Duodenal mucosa (tissue), 2 donors: ENCODE measurements at regions not wholly inside any gene's neighbourhood (a gene's known extent, or its start where the extent isn't known, plus 50 kb on each side); places are given as distances from the start of the nearest gene placed in this dataset.

Experiments used
- H3K27ac ChIP-seq: one replicate; pipeline ENCODE4 v1.7.0; 2013; ENCODE audit warnings: low read depth, low read length
- H3K27me3 ChIP-seq, 2 donors: one replicate each; pipeline ENCODE4 v1.7.0; 2013; ENCODE audit warnings: low read length in 2 of 2, control low read depth in 1 of 2; ENCODE audit not compliant: insufficient read depth in 2 of 2, control insufficient read depth in 1 of 2
- H3K36me3 ChIP-seq, 2 donors: one replicate each; pipeline ENCODE4 v1.7.0; 2013; ENCODE audit warnings: low read length in 2 of 2, control low read depth in 1 of 2; ENCODE audit not compliant: insufficient read depth in 2 of 2, control insufficient read depth in 1 of 2
- H3K4me1 ChIP-seq, 2 donors: one replicate each; pipeline ENCODE4 v1.7.0; 2013; ENCODE audit warnings: low read length in 2 of 2, control low read depth in 1 of 2; ENCODE audit not compliant: insufficient read depth in 2 of 2, control insufficient read depth in 1 of 2
- H3K4me3 ChIP-seq, 2 donors: one replicate each; pipeline ENCODE4 v1.7.0; 2013; ENCODE audit warnings: low read length in 2 of 2, low read depth in 1 of 2
- H3K9ac ChIP-seq, 2 donors: one replicate each; pipeline ENCODE4 v1.7.0; 2013; ENCODE audit warnings: low read length in 2 of 2, low read depth in 1 of 2
- H3K9me3 ChIP-seq, 2 donors: one replicate each; pipeline ENCODE4 v1.7.0; 2013; ENCODE audit warnings: low read length in 2 of 2, control low read depth in 1 of 2; ENCODE audit not compliant: control insufficient read depth in 1 of 2

DNA sequence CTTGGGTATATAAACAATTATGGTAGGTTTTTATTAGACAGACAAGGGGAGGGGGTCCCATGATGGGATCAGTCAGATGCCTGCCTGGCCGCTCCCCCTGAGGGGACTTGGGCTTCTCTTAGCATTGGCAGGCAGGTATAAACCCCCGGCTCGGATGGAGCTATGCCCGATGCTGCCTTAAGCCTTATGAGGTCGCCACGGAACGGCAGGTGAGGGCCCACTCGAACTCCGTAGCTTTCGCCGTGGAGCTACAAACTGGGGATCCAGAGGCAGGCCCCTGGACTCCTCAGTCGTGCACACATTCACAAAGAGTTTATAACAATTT, 148.8 kb downstream of the TRIM27 start:
- H3K36me3 ChIP-seq: no peaks in the 10 kb centered on the region
- peaks cover 88 to 91% of the 10 kb centered on the region in 2 donors for H3K27me3 ChIP-seq
- no peaks in the 10 kb centered on the region for H3K9me3 ChIP-seq
- no peak overlapping the region for H3K9ac ChIP-seq
- H3K4me1 ChIP-seq: no peaks in the 10 kb centered on the region
- H3K4me3 ChIP-seq: no peak overlapping the region
- H3K27ac ChIP-seq: no peak overlapping the region

DNA sequence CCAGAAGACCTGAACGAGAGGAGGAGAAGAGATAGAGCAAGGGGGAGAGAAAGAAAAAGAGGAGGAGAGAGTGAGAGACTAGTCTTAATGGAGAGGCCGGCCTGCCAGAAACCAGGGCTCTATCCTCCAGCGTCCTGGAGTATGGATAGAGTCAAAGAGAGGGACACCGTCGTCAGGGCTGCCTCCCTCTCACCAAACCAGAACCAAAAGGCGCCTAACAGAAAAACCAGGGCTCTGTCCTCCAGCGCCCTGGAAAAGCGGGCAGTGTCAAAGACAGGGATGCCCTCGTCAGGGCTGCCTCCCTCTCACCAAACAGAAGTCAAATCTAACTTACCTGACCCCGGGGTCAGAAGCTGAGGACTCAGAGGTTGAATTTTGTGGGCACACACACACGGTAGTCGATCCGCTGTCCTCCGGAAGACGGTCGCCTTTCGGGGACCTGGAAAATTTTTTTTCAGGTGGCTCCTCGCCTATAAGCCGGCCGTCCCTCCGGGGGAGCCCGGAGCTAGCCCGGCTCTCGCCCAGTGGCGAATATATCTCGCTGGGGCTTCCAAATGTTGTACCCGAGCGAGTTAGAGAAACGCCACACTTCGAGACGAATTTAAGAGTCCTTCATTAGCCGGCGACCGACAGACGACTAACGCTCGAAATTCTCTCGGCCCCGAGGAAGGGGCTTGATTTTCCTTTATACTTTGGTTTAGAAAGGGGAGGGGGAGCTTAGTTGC, 148.2 kb downstream of the TRIM27 start:
- H3K4me3 ChIP-seq: no peak overlapping the region
- H3K4me1 ChIP-seq: no peaks in the 10 kb centered on the region
- no peaks in the 10 kb centered on the region for H3K36me3 ChIP-seq
- no peak overlapping the region for H3K9ac ChIP-seq
- H3K27ac ChIP-seq: no peak overlapping the region
- no peaks in the 10 kb centered on the region for H3K9me3 ChIP-seq
- H3K27me3 ChIP-seq: peaks cover 89 to 91% of the 10 kb centered on the region in 2 donors

DNA sequence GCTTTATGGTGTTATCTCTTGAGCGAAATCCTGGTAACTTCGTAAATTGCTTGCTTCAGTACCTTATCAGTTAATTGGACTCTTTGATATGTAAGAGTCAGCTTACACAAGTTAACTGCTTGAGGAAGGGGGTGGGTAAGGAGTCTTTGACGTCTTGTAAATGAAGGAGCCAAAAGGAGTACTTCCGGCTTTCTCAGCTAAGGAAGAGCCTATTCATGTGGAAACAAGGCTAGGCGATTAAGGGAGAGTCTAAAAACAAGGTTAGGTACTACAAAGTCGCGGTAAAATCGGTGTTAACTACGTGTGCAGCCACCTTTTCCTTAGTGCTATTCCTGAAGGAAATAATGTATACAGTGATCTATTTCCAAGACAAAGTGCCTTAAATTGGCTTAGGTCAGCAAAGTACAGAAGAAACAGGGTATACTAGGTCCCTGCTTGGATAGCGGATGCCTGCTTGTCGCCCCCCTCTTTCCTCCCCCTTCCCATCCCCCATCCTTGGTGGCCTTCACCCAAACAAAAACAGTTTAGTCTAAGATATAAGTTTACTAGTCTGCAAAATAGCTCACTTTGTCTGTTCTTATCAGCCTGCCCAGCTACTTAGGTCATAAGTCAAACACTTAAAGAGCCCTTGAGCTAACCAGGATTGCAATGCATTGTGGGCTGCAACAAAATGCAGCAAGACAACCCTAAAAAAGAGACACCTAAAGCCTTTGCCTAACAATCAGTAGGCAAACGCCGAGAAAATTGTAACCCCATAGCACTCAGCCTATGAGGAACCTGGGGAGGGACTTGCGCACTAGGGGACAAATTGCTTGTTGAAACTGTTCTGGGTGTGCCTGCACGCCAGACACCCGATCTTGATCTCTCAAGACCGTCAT, 147.3 kb downstream of the TRIM27 start:
- Histone ChIP-seq H3K9ac (no peak overlapping the region), H3K27me3 (peaks cover 85 to 88% of the 10 kb centered on the region in 2 donors), H3K4me3 (no peak overlapping the region), H3K36me3 (no peaks in the 10 kb centered on the region), H3K4me1 (no peaks in the 10 kb centered on the region), H3K27ac (no peak overlapping the region), H3K9me3 (no peaks in the 10 kb centered on the region)

DNA sequence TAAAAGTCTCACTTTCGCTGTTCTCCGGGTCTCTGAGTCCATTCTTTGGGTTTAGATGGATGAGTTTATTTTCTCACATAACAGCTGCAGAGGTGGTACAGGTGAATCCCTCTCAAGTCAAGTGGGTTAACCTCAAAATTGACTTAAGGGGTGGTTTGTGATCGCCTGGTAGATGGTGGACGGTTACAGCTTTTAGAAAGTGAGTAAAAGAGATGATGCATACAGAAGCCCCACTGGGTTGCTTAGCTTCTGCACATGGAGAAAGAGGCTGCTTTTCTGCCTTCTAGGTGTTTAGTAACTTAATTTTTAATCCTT, 146.7 kb downstream of the TRIM27 start:
- H3K36me3 ChIP-seq: no peaks in the 10 kb centered on the region
- no peaks in the 10 kb centered on the region for H3K9me3 ChIP-seq
- no peaks in the 10 kb centered on the region for H3K4me1 ChIP-seq
- H3K27me3 ChIP-seq: peaks cover 79 to 82% of the 10 kb centered on the region in 2 donors
- no peak overlapping the region for H3K9ac ChIP-seq
- no peak overlapping the region for H3K4me3 ChIP-seq
- no peak overlapping the region for H3K27ac ChIP-seq

DNA sequence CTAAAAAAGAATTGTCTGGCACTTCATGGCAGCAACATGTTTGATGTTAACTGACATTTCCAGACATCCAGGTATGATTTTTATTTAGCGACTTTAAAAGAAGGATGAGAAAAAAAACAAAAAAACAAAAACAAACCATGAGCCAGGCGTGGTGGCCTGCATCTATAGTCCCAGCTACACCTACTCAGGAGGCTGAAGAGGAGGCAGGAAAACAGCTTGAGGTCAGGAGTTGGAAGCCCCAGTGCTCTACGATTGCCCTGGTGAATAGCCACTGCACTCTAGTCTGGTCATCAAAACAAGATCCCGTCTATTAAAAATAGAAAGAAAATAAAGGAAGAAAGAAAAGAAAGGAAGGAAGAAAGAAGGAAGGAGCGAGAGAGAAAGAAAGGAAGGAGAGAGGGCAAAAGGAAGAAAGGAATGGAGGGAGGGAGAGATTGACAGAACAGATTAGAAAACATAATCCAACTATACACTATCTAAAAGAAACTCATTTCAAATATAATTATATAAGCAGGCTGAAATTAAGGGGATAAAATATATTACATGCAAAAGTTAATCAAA, 141.6 kb downstream of the TRIM27 start:
- Histone ChIP-seq H3K36me3 (no peaks in the 10 kb centered on the region), H3K27ac (no peak overlapping the region), H3K9me3 (no peaks in the 10 kb centered on the region), H3K9ac (no peak overlapping the region), H3K27me3 (peaks cover 60 to 63% of the 10 kb centered on the region in 2 donors), H3K4me3 (no peak overlapping the region), H3K4me1 (no peaks in the 10 kb centered on the region)

DNA sequence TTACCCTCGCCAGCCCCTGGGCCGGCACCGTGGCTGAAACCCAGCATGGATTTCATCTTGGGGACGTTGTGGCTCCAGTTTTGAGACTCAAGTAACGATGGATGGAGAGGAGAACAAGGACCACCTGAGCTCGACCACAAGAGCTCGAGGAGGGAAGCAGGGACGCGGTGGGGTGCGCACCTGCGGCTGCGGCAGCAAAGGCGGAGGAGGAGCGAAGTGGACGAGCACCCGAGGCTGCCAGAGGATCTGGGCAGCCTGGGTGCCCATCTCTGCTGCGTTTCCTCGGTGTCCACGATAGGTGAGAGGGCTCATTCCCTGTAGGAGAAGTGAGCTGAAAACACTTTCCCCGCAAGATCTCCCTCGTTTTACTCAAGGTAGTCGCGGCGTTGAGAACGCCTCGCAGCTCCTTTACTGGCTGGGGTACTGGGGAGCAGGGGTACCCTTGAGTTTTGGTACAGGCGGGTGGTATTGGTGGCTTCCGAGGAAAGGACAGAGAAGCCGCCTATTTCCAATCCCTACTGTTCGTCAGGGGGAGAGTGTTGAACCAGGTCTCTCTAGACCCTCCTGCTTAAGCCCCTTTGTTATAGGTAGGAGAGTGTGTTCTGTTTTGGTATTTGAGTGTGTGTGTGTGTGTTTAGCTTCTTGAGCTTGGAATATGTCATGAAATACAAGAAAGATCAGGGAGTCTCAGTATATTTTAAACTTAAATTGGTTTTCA, 137.7 kb downstream of the TRIM27 start:
- H3K9me3 ChIP-seq: no peaks in the 10 kb centered on the region
- no peak overlapping the region for H3K4me3 ChIP-seq
- H3K27ac ChIP-seq: no peak overlapping the region
- no peaks in the 10 kb centered on the region for H3K36me3 ChIP-seq
- H3K9ac ChIP-seq: no peak overlapping the region
- no peaks in the 10 kb centered on the region for H3K4me1 ChIP-seq
- H3K27me3 ChIP-seq: peaks cover 52 to 61% of the 10 kb centered on the region in 2 donors

DNA sequence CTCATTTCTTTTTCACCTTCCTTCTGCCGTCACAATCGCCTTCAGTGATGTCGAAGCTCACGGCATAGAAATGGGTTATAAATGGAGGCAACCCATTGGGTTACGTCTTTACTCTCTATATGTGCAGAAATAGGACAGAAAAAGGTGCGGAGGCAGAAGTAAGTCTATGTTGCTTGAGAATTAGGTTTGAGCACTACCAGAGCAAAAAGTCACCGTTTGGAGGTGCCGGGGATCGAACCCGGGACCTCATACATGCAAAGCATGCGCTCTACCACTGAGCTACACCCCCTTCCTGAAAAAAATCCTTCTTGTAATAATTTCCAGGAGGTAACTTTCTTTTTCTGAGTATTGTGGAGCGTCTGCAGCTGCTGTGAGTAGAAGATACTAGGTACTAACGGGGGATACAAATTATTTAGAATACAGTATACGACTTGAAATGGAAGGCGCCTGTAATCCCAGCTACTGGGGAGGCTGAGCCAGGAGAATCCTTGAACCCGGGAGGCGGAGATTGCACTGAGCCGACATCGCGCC, 134.2 kb downstream of the TRIM27 start:
- Histone ChIP-seq H3K27me3 (peaks cover 58 to 61% of the 10 kb centered on the region in 2 donors), H3K4me1 (no peaks in the 10 kb centered on the region)

DNA sequence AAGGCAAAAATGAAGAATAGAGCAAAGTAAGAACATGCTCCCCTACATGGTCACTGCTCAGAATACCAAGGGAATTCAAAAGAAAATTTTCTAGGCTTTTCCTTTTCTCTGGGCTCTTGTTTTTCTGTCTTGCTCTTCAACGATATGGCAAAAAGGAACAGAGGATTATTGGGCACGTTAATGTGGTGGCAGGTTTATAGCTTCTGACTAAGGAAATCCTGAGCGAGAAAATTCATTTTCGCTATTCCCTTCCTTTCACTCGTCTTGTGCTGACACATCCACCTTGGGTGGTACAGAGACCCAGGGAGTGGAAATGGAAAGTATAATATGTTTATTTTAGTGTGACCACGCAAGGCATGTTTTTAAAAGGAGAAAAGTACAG, 132.8 kb downstream of the TRIM27 start:
- Histone ChIP-seq H3K9ac (no peak overlapping the region), H3K4me3 (no peak overlapping the region), H3K36me3 (no peaks in the 10 kb centered on the region), H3K27me3 (peaks cover 49 to 63% of the 10 kb centered on the region in 2 donors), H3K4me1 (no peaks in the 10 kb centered on the region), H3K9me3 (no peaks in the 10 kb centered on the region), H3K27ac (no peak overlapping the region)

More for the DNA sequence above, 134.2 kb downstream of the TRIM27 start:
- H3K36me3 ChIP-seq: no peaks in the 10 kb centered on the region
- H3K4me3 ChIP-seq: no peak overlapping the region
- no peaks in the 10 kb centered on the region for H3K9me3 ChIP-seq
- no peak overlapping the region for H3K9ac ChIP-seq
- no peak overlapping the region for H3K27ac ChIP-seq

DNA sequence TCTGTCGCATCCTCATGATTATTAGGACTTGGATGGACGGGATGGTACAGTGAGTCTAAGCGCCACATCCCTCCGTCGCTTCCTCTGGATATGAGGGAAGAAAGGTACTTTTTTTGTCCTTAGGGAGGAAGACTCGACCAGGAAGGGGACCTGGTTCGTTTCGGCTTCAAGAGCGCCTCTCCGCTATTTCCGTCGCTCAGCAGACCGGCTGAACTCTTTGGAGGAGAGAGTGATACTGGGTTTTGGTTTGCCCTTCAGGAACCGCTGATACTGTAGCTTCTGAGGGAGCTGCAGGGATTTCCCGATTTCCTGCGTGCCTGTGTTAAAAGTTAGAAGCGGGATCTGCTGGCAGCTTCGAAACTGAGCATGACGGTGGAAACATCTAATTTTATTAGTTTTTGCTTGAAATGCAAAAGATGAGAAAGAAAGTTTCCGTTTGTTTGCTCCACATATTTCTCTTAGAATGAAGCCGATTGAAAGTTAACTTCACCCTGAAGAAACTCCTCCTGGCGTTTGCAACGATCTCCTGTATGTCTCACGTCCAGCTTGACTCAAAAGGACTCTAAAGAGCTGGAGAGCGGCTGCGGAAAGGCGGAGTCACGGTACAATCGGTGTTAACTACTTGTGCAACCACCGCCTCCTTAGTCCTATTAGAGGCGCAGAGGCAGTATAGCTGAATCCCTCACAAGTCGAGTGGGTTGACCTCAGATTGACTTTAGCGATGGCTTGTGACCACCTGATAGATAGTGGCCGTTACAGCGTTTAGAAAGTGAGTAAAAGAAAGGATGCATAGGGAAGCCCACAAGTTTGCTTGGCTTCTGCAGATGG, 129.4 kb downstream of the TRIM27 start:
- no peaks in the 10 kb centered on the region for H3K9me3 ChIP-seq
- H3K9ac ChIP-seq: no peak overlapping the region
- H3K4me1 ChIP-seq: no peaks in the 10 kb centered on the region
- no peak overlapping the region for H3K4me3 ChIP-seq
- H3K36me3 ChIP-seq: no peaks in the 10 kb centered on the region
- H3K27me3 ChIP-seq: peaks cover 20 to 39% of the 10 kb centered on the region in 2 donors
- no peak overlapping the region for H3K27ac ChIP-seq
